Stomach (tissue), 8 donors: ENCODE measurements at regions not wholly inside any gene's neighbourhood (a gene's known extent, or its start where the extent isn't known, plus 50 kb on each side); places are given as distances from the start of the nearest gene placed in this dataset.

Experiments used
- DNase-seq, 2 donors: peaks; one replicate each; pipeline versions ENCODE4 v3.0.0 to v3.0.0-alpha.2; 2013 to 2019
- H3K27ac ChIP-seq, 5 donors: fragments of 200-600 bp in 4 of 5; sonication (generic) in 4 of 5; one replicate each; pipeline ENCODE4 v1.5.1; 2013 to 2019; ENCODE audit warnings: mild to moderate bottlenecking in 1 of 5, moderate library complexity in 1 of 5
- H3K27me3 ChIP-seq, 3 donors: fragments of 200-600 bp; sonication (generic); one replicate each; pipeline ENCODE4 v1.5.1; 2017 to 2019; ENCODE audit warnings: mixed run types in 1 of 3
- H3K36me3 ChIP-seq, 4 donors: fragments of 200-600 bp; sonication (generic); 1 replicate in 3 of 4; 2 replicates in 1 of 4; pipeline ENCODE4 v1.5.1; 2016 to 2019
- H3K4me1 ChIP-seq, 4 donors: fragments of 200-600 bp; sonication (generic); one replicate each; pipeline ENCODE4 v1.5.1; 2016 to 2019
- H3K4me3 ChIP-seq, 4 donors: fragments of 200-600 bp; sonication (generic) in 3 of 4; one replicate each; pipeline ENCODE4 v1.5.1; 2016 to 2019; ENCODE audit warnings: mild to moderate bottlenecking in 1 of 4
- H3K9me3 ChIP-seq, 4 donors: fragments of 200-600 bp; sonication (generic); one replicate each; pipeline ENCODE4 v1.5.1; 2016 to 2019
- EP300 ChIP-seq: sonication (generic); formaldehyde crosslinking; IDR thresholded peaks from one replicate; pipeline ENCODE4 v1.6.1; 2017; ENCODE audit warnings: antibody characterized with exemption
- POLR2A ChIP-seq, 4 donors: fragments of 450-650 bp; IDR thresholded peaks; one replicate each; pipeline ENCODE4 v1.6.1; 2016; ENCODE audit warnings: antibody characterized with exemption in 4 of 4, control low read depth in 2 of 4, mild to moderate bottlenecking in 1 of 4, moderate library complexity in 1 of 4
- POLR2AphosphoS5 ChIP-seq, 3 donors: sonication (generic); formaldehyde crosslinking; IDR thresholded peaks; one replicate each; pipeline ENCODE4 v1.6.1; 2016; ENCODE audit warnings: antibody characterized with exemption in 3 of 3
- WGBS, 5 donors: extraction: QIAGEN DNeasy Blood & Tissue Kit in 3 of 5; methylation state at CpG; one replicate each; pipeline versions ENCODE4 v1.1.5 to v1.1.7; 2013 to 2018; 5-methylcytosine and 5-hydroxymethylcytosine counted together
- intact Hi-C: fragments of 100-400 bp; cut with DNase I; formaldehyde crosslinking; loops from one replicate; pipeline ENCODE4 v1.15.1; 2023; ENCODE audit warnings: low total_unique reads
- TF ChIP-seq, protein P1 (sequence below), 7 experiments: fragments of 450-650 bp in 4 of 7; fragments of 200-600 bp in 3 of 7; sonication (generic) in 3 of 7; IDR thresholded peaks; one replicate each; pipeline ENCODE4 v1.5.1; 2016 to 2019; ENCODE audit warnings: antibody characterized with exemption in 7 of 7, control low read depth in 2 of 7, mild to moderate bottlenecking in 1 of 7
- donor health status: healthy with polysubstance abuse.
- donor health status: Bipolar disorder and iron deficiency.
- donor health status: healthy.

DNA sequence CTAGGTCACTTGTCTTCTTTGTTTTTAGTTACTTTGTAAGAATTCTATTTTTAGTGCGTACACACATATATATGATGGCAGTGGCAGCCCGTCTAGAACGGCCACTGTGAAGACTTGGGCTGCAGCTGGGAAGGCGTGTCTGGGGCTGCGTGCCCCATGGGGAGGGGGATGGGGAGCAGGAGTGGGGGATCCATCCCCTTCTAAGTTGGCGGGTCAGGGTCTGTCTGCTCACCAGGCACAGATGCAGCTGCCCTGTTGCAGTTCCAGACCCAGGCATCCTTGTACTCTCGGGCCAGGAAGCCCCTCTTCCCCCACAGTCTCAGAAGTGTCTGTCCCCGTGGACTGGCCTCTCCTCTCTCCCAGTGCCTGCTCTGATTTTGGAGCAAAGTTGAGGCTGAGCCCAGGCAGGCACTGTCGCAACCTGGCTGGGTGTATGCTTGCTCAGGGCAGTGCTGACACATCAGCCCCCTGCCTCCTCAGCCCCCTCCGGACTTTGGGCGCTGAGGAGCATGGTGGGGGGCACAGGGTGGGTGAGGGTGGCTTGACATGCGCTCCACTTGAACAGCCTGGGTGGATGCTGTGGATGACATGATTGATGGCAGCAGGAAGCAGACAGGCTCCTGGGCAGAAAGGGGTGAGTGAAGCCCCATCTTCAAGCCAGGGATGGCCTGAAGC is 271.2 kb upstream of the NAV3 start:
- intact Hi-C loops: no loop called here
- no peaks in the 10 kb centered on the region for H3K27me3 ChIP-seq
- no peaks in the 10 kb centered on the region for H3K36me3 ChIP-seq

DNA sequence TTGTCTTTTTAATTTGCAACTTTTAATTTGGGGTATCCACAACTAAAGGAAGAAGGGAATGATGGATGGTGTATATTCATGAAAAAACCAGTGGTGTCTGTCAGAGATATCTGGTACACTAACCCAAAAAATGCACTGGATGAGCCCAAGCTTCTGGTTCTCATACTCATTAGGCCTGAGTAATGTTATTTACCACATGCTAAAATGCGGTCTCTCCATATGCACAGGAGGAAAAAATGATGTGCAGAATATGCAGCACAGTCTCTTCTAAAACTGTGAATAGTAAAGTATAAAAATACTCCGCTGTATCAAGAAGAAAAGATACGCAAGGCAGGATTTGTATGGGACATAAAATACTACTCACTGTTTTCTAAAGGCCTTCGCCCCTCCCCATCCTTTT is 275.6 kb upstream of the NAV3 start:
- no peak overlapping the region for H3K4me3 ChIP-seq
- TF ChIP-seq POLR2A (IDR thresholded peaks at IDR 0.05) (no peak), EP300 (no peak), POLR2AphosphoS5 (IDR thresholded peaks at IDR 0.05) (no peak)
- TF ChIP-seq, protein P1, sequence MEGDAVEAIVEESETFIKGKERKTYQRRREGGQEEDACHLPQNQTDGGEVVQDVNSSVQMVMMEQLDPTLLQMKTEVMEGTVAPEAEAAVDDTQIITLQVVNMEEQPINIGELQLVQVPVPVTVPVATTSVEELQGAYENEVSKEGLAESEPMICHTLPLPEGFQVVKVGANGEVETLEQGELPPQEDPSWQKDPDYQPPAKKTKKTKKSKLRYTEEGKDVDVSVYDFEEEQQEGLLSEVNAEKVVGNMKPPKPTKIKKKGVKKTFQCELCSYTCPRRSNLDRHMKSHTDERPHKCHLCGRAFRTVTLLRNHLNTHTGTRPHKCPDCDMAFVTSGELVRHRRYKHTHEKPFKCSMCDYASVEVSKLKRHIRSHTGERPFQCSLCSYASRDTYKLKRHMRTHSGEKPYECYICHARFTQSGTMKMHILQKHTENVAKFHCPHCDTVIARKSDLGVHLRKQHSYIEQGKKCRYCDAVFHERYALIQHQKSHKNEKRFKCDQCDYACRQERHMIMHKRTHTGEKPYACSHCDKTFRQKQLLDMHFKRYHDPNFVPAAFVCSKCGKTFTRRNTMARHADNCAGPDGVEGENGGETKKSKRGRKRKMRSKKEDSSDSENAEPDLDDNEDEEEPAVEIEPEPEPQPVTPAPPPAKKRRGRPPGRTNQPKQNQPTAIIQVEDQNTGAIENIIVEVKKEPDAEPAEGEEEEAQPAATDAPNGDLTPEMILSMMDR (IDR thresholded peaks at IDR 0.05): no peak
- no peaks in the 10 kb centered on the region for H3K4me1 ChIP-seq
- WGBS, 5 donors: 23 to 82% (median 68%) methylated on average over 4 of the region's 4 CpGs
- no peak for DNase-seq
- no peaks in the 10 kb centered on the region for H3K27me3 ChIP-seq
- H3K9me3 ChIP-seq: no peaks in the 10 kb centered on the region
- no peaks in the 10 kb centered on the region for H3K36me3 ChIP-seq
- intact Hi-C loops: no loop called here
- H3K27ac ChIP-seq: no peak overlapping the region

More for the DNA sequence above, 271.2 kb upstream of the NAV3 start:
- no peak for DNase-seq
- TF ChIP-seq POLR2A (IDR thresholded peaks at IDR 0.05): no peak
- no peak for TF ChIP-seq EP300
- TF ChIP-seq POLR2AphosphoS5 (IDR thresholded peaks at IDR 0.05): no peak
- TF ChIP-seq, protein P1 (IDR thresholded peaks at IDR 0.05): no peak
- peaks cover 0 to 4% (median 0%) of the 10 kb centered on the region in 4 donors for H3K4me1 ChIP-seq
- H3K27ac ChIP-seq: no peak overlapping the region
- H3K4me3 ChIP-seq: no peak overlapping the region
- no peaks in the 10 kb centered on the region for H3K9me3 ChIP-seq
- 82 to 92% (median 87%) methylated on average over 12 of the region's 12 CpGs for WGBS, 5 donors

DNA sequence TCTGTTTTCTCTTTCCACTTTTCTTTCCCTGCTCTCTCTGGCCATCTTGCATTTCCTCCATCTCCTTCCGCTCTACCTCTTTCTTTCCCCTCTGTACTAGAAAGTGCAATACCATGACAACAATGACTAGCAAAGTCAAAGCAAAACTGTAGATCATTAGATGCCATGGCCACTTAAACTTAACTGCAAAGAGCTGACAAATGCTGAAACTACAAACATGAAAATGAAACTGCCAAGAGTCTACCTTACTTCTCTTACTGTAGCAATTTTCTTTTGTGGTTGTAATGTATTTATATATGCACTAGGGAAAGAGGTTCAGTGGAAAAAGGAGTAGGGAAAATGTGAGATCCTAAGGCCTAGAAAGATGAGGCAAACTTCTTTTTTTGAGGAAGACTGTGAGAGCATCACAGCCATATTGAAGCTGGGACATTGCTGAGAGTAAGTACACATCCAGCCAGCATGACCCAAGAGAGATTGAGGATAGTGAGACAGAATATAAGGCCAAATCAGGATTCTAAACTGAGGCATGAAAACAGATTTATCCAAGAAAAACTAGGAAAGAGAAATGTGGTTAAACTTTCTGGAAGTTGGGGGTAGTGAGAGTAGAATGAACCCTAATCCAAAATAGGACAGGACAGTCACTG is 276.6 kb upstream of the NAV3 start:
- TF ChIP-seq POLR2A (IDR thresholded peaks at IDR 0.05): no peak
- TF ChIP-seq POLR2AphosphoS5 (IDR thresholded peaks at IDR 0.05): no peak
- no peak for TF ChIP-seq EP300
- TF ChIP-seq, protein P1 (IDR thresholded peaks at IDR 0.05): no peak
- 85 to 95% (median 91%) methylated on average over 1 of the region's 1 CpG for WGBS, 5 donors
- Histone ChIP-seq H3K4me1 (no peaks in the 10 kb centered on the region), H3K4me3 (no peak overlapping the region), H3K9me3 (no peaks in the 10 kb centered on the region), H3K36me3 (no peaks in the 10 kb centered on the region), H3K27ac (no peak overlapping the region), H3K27me3 (no peaks in the 10 kb centered on the region)
- intact Hi-C loops: no loop called here
- no peak for DNase-seq

DNA sequence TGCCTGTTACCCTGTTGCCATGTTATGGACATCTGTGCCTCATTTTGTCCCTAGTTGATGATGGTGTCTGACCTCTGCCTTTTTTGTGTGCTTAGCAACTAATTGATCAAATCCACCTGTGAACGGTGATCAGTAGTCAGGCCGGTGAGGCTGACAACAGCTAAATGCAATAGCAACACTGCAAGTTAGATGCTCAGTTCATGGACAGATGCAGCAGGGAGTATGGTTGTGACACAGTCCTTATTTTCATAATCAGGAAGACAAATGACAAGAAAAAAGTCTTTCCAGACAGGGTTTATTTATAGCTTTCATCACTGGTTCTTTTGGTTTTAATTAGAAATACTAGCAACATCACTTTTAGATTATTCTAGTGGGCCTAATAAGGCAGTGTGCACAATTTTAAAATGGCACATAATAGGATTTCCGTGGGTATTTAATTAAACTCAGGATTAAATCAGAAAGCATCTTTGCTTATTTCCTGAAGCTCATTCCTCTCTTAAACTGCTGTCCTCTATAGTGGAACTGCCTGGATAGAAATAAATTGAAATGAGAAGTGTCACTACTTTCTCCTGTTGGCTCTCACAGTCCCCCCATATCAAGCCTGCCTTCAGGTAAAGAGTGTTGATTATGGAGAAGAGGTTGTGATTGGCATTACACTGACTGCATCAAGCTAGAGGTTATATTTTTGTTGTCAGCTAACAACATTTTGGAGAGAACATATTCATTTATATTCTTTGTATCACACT is 281.1 kb upstream of the NAV3 start:
- Histone ChIP-seq H3K4me3 (no peak overlapping the region), H3K27me3 (no peaks in the 10 kb centered on the region), H3K36me3 (no peaks in the 10 kb centered on the region), H3K4me1 (no peaks in the 10 kb centered on the region), H3K9me3 (no peaks in the 10 kb centered on the region), H3K27ac (no peak overlapping the region)
- WGBS, 5 donors: 53 to 86% (median 66%) methylated on average over 3 of the region's 3 CpGs
- intact Hi-C loops: no loop called here
- TF ChIP-seq, protein P1 (IDR thresholded peaks at IDR 0.05): no peak
- TF ChIP-seq POLR2AphosphoS5 (IDR thresholded peaks at IDR 0.05) (no peak), POLR2A (IDR thresholded peaks at IDR 0.05) (no peak), EP300 (no peak)
- DNase-seq: peak in 1 of 2 donors; percentile 19
